IPS-18c (cell line): ENCODE measurements at regions not wholly inside any gene's neighbourhood (a gene's known extent, or its start where the extent isn't known, plus 50 kb on each side); places are given as distances from the start of the nearest gene placed in this dataset.

ENCODE experiments used
- H3K4me3 ChIP-seq: 2 replicates; pipeline ENCODE4 v1.7.0; 2013; ENCODE audit warnings: low read depth, mild to moderate bottlenecking, low read length, moderate library complexity; ENCODE audit not compliant: insufficient read depth
- H3K9me3 ChIP-seq: one replicate; pipeline ENCODE4 v1.6.1; 2013; ENCODE audit warnings: mild to moderate bottlenecking, low read length, moderate library complexity; ENCODE audit not compliant: control insufficient read depth, insufficient read depth

DNA sequence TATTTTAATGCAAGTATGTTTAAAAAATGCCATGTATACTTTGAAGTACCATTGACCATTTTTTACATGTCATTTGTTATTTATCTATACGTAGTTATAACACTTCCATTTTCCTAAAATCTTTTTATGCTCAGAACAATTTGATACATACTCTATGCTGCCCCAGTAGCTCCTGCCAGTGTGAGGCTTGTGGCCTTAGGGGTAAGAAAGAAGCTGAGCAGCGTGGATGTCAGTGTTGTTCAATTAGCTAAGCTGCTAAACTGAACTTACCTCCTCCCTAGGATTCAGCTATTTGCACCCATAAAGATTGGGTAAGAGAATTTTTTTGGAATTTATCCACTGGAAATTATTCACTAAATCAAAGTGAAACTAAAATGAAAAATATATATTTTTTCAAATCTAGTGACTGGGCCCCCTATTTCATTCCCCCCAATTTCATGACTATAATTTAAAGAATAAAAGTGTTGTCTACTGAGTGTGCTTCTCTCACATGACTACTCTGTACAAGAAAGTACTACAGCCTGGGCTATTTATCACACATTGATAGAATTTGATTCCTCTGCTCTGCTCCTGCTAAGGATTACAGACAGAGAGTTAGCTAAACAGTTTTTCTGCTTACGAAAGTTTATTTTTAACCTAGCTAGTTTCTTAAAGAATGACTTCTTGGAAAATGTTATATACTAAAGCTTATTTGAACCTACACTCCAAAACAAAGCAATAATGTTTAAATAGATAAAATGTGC is 1030.3 kb upstream of the ADGRL4 start:
- H3K9me3 ChIP-seq, result no peaks in the 10 kb centered on the region
- no peak overlapping the region for H3K4me3 ChIP-seq

DNA sequence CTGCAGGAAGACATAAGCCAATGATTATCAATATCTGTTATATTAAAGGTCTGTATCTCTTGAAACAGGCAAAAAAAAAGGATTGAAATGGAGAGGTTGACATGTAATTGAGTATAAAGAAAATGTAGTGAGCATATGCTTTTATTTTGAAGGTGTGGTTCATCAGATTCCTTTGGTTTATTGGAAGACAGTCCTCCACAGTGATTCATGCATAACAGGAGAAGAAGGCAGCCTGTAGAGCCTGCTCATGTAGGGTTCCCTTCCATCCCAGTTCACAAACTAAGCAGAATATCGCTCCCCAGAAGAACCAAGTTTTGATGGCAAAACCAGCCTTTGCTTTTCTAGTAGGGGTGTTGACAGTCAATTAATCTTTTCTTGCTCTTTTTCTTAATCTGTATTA is 1016.8 kb upstream of the ADGRL4 start:
- Histone ChIP-seq H3K4me3 (no peak overlapping the region), H3K9me3 (no peaks in the 10 kb centered on the region)

DNA sequence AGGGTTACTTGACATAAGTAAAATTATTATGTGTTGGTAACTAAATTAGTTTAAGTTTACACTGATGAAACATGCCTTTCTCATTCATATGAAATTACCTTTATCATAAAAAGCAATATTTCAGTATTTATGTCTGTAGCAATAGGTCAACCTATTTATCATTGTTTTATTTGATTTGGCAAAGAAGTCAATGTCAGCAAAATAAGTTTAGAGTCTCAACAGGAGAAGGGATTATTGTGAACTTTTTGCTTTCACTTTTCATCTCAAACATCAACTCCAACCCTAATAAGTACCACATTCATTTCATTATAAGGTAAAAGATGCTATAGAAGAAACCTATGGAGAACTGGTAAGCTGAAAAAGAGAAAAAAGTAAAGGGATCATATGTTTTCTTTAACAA is 1015.4 kb upstream of the ADGRL4 start:
- H3K9me3 ChIP-seq, result no peaks in the 10 kb centered on the region
- no peak overlapping the region for H3K4me3 ChIP-seq

DNA sequence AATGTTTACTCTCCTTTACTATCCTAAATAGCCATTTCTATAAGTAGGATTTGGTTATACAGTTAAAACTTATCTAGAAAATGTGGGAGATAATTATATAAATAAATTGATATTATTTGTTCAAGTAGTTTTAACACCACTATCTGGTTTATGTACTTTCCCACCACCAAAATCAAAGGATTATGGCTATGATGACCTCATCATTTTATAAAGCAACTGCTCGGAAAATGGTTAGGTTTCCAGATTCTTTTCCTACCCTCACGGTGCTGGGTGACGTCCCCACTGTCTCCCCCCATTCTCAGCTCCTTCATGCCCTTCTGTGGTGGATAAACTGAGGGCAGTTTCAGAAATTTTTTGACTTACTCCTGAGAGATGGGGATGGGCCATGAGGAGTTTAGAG is 1011.8 kb upstream of the ADGRL4 start:
- H3K9me3 ChIP-seq, result no peaks in the 10 kb centered on the region
- H3K4me3 ChIP-seq, result no peak overlapping the region

DNA sequence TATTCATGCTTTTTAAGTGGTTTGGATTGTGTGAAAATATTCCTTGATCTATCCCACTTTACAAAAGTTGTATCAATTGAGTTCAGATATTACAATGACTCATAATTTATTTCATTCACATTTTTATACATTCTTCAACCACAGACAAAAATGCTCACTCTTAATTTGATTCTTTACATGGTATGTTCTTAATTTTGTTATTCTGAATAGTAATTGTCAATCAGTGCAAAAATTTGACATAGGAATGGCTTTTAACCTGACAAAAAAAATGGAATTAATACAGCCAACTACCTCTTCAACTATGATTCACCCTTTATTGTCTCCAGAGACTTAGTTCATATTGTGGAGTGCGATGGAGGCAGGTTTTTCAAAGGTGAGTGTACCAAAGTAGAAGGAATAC is 1002.4 kb upstream of the ADGRL4 start:
- no peaks in the 10 kb centered on the region for H3K9me3 ChIP-seq
- H3K4me3 ChIP-seq, result no peak overlapping the region

DNA sequence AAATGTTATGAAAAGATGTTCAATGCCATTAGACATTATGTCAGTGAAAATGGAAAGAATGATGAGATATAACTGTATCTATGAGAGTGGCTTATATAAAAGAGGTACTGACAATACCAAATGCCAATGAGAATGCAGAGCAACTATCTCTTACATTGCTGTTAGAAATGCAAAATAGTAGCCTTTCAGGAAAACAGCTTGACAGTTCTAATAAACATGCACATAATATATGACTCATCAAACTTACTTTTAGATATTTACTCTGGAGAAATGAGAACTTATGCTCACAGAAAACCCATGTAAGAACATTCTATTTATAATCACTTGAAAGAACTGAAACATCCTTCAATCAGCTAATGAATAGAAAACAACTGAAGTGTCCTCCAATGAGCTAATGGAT is 996.7 kb upstream of the ADGRL4 start:
- H3K9me3 ChIP-seq, result no peaks in the 10 kb centered on the region
- no peak overlapping the region for H3K4me3 ChIP-seq

DNA sequence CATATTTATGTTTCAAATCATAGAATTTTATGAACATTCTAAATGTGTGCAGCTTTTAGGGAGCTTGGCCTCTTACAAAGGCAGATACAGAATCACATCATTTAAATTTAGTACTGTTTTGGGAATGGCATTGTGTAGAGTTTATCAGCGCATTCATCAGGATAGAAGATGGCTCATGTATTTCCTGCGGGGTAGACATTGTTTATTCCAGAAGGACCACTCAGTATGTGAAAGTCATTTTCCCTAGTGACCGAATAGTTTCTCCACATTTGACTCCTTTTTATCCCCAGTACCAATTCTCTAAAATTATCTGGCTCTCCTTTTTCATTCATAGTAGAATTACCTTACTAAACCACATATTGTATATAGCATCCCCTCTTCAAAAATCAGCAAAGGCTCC is 981.9 kb upstream of the ADGRL4 start:
- no peak overlapping the region for H3K4me3 ChIP-seq
- no peaks in the 10 kb centered on the region for H3K9me3 ChIP-seq

DNA sequence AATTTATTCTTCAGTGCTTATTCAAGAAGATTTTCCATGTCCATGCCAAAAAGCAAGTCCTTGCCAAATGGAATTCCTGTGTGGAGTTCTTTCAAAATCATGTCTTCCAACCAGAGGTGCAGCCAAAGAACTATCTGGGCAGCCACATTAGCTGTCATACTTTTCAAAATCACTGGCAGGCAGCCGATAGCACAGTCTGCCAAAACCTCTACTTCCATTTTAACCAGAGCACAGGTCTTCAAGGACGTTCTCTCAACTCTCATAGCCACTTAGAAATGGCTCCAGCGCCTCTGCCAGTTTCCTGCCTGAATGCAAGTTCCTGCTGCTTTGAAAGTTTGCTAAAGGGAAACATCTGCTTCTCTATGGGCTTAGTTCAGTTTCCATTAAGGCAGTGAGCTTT is 975.7 kb upstream of the ADGRL4 start:
- no peaks in the 10 kb centered on the region for H3K9me3 ChIP-seq

DNA sequence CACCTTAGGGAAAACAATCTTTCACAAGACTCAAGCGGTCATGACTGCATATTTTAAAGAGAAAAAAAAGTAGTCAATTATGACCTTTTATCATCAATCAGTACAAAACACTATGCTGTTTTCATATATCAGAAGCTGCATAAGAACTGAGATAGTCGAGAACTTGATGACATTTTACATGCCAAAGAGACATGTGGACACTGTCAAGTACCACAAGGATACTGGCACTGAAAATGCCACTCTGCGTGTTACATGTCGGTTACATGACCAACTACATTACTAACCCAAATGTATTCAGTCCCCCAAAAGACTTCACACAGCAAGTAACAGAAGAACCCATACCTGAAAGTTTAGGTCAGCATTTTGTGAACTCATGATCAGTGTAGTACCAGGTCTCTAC is 975.0 kb upstream of the ADGRL4 start:
- Histone ChIP-seq H3K9me3 (no peaks in the 10 kb centered on the region), H3K4me3 (no peak overlapping the region)

More for the DNA sequence above, 975.7 kb upstream of the ADGRL4 start:
- no peak overlapping the region for H3K4me3 ChIP-seq

DNA sequence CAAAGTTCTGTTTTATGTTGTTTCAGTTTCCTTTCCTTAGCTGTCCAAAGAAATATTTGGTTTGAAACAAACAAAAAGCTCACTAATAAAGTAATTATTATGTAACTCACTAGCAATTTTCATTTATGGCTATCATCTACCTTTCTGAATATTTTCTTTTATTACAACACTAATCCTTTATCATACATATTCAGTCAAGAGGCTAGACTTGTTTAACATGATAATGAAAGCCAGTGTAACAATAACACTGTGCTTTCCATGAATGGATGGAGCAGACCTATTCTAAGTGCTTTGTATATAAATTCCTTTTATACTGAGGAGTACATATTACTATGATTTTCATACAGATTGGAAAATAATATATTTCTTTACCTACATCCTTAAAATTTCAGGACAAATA is 972.8 kb upstream of the ADGRL4 start:
- Histone ChIP-seq H3K9me3 (no peaks in the 10 kb centered on the region), H3K4me3 (no peak overlapping the region)

DNA sequence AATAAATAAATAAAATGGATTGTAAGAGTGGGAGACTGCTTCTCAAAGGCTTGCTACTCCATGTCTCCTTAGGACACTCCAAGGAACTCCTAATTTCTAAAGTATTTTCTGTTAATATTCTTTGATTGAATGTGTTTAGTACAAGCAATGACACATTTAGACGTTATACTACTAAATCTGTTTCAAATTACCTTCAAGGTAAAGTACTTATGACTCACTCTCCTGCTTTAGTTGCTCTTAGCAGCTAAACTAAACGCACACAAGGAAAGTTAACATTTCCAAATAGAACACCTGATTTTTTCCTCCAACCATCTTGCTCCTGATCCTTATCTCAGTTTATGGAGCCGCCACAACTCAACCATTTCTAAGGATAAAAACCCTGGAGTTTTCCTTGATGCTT is 969.8 kb upstream of the ADGRL4 start:
- H3K9me3 ChIP-seq, result no peaks in the 10 kb centered on the region
- no peak overlapping the region for H3K4me3 ChIP-seq

DNA sequence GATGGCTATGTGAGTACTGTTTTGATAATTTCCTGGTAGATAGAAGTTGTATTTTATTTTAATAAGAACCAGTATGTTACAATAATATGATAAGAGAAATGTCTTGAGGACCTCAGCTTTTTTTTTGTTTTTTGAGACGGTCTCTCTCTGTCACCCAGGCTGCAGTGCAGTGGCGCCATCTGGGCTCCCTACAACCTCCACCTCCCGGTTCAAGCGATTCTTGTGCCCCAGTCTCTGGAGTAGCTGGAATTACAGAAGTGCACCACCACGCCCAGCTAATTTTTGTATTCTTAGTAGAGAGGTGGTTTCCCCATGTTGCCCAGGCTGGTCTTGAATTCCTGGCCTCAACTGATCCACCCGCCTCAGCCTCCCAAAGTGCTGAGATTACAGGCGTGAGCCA is 968.1 kb upstream of the ADGRL4 start:
- no peaks in the 10 kb centered on the region for H3K9me3 ChIP-seq
- no peak overlapping the region for H3K4me3 ChIP-seq

DNA sequence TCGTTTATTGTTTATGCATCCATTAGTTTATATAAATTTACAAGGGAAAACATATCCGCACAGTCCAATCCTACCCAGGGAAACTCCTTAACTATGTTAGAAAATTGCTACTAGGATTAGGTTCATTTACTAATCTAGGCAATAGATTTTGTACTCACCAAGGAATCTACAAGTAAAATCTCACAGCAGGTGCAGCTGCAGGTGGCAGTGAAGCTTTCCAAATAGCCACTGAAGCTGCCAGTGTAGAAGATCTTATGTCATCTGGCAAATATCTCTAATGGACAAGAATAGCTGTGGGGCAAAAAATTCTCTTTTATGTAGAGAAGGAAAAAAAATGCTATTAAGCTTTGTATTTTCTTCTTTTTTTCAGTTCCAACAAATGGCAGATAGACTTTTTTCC is 963.4 kb upstream of the ADGRL4 start:
- Histone ChIP-seq H3K4me3 (no peak overlapping the region), H3K9me3 (no peaks in the 10 kb centered on the region)

DNA sequence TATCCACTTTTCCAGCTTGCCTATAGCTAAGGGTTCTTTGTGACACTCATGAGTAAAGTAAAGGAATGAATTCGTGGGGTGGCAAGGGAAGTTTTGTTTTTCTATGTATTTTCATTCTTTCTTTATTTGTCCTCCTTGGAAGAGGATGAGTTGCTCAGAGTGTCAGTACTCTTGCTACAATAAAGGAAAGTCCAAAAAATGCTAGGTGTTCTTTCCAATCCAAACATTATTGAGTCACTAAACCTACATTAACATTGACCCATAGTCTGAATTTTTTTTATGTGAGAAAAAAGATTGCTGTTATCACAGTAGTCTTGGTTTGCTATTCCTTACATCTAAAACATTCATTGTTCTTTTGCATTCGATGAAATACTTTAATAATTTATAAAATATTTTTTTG is 959.9 kb upstream of the ADGRL4 start:
- no peak overlapping the region for H3K4me3 ChIP-seq
- H3K9me3 ChIP-seq, result peaks cover 3% of the 10 kb centered on the region

DNA sequence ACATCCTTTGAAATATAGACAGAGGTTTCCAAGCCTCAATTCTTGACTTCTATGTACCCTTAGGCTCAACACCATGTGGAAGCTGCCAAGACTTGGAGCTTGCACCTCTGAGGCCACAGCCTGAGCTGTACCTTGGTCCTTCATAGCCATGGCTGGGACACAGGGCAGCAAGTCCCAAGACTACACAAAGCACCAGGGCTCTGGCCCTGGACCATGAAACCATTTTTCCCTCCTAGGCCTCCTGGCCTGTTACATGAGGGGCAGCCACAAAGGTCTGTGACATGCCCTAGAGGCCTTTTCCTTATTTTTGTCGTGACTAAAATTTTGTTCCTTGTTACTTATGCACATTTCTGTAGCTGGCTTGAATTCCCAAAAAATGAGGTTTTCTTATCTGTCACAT is 953.1 kb upstream of the ADGRL4 start:
- peaks cover 12% of the 10 kb centered on the region for H3K9me3 ChIP-seq
- H3K4me3 ChIP-seq, result no peak overlapping the region

DNA sequence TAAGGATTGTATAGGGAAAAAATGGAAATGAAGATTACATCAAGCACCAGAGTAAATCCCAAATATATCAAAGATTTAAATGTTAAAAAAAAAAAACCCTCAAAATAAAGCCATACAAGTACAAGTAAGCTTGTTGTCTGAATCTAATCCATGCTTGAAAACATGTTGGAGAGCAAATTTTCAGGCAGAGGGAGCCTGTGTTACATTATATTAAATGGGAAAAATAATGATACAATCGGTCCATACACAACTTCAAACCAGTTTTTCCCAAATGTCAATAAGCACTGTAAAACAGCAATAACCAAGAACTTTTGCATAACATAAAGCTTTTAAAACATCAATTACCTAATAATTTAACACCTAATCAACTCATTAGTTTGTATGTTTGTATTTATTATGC is 949.4 kb upstream of the ADGRL4 start:
- no peak overlapping the region for H3K4me3 ChIP-seq
- peaks cover 9% of the 10 kb centered on the region for H3K9me3 ChIP-seq

DNA sequence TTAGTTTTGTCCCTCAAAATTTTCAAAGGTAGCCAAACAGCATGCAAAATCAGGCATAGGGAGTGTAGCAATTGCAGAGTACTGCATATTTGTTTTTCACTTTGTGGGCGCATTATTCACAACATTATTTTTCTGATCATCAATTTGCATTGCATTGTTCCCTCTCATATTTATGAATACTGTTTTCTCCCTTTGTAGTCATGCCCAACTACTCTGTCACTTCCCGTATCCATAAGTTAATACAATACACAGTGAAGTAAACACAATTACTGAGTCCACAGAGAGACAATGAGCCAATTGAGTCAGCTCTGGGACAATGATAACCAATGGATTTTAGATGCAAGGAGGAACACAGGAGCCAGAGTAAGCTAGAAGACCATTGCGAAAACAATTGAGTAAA is 944.0 kb upstream of the ADGRL4 start:
- Histone ChIP-seq H3K9me3 (no peaks in the 10 kb centered on the region), H3K4me3 (no peak overlapping the region)

DNA sequence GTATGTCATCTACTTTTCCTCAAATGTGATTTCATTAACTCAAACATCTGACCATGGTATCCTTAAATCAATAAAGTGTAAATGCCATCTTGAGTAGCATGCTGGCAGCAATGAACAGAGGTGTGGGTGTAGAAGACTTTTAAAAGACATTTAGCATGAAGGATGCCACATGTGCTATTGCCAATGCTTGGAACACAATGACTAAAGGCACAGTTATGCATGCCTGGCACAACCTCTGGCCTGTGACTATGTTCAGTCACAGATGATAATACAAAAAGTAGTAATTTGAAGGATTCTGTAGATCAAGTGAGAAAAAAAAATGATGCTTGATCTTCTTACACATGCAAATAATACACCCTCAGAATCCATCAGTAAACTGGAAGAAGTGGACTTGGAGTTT is 938.9 kb upstream of the ADGRL4 start:
- no peaks in the 10 kb centered on the region for H3K9me3 ChIP-seq
- H3K4me3 ChIP-seq, result no peak overlapping the region

DNA sequence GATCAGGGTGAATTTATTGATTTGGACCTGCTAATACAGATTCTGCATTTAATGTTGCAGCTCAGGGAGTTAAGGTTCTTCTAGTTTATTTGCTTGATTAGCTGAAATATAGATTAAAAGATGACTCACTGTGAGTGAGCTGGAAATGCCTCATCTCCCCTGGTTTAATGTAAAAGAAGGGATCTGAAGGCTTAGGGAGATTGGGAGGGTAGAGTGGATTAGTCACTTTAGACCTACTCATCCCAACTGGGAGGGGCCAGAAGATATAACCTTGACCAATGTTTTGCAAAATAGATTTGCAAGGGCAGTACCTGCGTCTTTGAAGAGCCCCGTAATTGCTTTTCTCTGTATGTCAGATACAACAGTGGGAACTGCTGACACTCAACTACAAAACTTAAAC is 922.8 kb upstream of the ADGRL4 start:
- peaks cover 2% of the 10 kb centered on the region for H3K9me3 ChIP-seq
- no peak overlapping the region for H3K4me3 ChIP-seq
